GM21390 (cell line): ENCODE measurements at regions not wholly inside any gene's neighbourhood (a gene's known extent, or its start where the extent isn't known, plus 50 kb on each side); places are given as distances from the start of the nearest gene placed in this dataset.
"Not testable (repeated sequence)": the region's sequence is repeated elsewhere in the genome, so short reads cannot be mapped to it uniquely, and the experiment has no call there.

Experiments
- ATAC-seq: cut with Tn5 transposase; IDR thresholded peaks from one replicate; pipeline ENCODE4 v1.9.1; 2021; ENCODE audit not compliant: unreplicated experiment

DNA sequence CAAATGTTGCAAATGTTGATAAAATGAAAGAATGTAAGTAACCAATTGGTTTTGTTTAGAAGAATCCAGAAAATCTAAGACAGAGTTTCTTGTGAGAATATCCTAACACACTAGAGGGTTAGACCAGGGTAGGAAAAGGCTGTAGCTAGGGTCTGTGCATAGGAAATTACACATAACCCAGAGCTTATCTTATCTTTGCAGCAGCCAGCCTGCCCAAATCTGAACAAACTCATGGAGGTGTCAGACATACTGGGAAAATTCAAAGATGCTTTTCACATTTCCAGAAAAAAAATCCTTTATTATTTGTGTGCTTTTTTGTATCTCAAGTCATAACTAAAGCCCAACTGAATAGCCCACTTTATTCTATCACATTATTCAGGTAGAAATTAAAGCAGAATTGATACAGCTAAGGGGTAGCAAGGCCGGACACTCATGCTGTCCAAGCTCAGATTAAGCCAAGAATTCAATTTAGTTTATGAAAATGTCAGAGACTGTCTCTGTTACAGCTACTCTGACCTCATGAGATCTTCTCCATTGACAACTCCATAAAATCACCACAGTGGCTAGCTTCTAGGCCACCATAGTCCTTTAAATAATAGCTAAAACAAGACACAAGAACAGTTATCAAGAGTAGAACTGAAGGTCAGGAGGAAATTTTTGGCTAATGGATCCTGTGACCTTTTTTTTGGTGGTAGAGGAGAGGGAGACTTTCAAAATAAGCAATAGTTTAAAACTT is 169.6 kb upstream of the RASSF8 start:
- ATAC-seq, result no peak

DNA sequence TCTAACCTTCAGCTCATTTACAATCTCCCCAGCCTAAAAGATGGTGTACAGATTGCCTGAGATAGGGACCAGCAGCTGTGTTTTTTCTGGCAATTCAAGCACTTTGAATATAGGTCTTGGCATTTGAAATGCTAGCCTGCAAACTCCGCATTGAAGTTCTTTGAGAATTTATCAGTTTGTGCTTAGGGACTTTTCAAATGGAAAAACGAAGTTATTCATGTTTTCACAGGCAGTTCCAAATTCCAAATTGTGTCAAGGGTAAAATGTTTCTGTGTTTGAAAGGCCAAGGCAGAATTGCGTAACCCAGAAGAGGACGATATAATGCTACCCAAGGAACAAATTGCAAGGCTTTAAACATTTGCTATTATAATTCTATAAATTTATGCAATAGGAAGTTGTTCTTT is 168.9 kb upstream of the RASSF8 start:
- ATAC-seq, result no peak

DNA sequence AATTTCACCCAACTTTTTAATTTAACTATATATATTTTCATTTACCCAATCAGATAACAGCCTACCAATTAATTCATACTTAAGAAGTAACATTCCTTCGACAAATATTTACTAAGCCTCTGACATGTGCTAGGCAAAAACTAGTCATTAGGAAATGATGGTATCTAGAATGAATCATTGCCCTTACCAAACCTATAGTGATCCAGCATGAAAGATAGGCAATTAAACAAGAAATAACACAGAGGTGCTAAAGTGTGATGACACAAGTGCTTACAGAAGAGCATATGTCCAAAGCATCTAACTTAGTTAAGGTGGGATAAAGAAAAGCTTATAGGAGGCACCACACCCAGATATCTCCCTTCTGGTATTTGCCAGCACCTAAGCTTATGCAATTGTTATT is 166.5 kb upstream of the RASSF8 start:
- no peak for ATAC-seq

DNA sequence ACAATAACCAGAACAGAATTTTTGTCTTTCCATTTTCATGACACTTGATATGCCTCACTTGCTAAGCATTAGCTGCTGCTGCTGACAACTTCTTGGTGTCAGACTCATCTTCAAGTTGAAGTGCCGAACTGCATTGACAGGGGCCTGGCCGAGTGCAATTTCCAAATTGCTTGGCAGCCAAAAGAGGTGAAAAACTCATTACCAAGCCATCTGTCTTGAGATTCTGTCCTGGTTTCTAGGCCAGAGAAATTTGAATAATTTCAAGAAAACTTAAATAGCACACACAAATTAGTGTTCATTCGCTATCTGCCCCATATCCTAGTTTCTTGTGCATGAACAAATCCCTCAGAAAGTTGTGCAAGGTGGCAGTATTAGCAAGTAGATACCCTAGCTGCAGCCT is 165.3 kb upstream of the RASSF8 start:
- ATAC-seq, result no peak

DNA sequence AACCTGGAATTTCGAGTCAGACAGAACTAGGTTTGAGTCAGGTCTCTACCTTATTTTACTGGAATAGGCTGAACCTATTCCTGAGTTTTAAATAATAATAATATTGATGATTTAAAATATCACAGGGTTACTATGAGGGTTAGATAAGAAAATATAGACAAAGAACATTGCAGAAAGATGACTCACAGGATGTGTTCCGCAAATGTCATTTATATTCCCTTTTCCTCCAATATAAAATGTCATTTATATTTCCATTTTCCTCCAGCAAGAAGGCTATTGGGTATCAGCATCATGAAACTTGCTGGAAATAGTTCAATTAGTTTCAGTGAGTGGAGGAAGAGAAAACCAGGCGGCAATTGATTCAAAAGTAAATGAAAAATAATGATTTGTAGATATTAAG is 163.9 kb upstream of the RASSF8 start:
- no peak for ATAC-seq

DNA sequence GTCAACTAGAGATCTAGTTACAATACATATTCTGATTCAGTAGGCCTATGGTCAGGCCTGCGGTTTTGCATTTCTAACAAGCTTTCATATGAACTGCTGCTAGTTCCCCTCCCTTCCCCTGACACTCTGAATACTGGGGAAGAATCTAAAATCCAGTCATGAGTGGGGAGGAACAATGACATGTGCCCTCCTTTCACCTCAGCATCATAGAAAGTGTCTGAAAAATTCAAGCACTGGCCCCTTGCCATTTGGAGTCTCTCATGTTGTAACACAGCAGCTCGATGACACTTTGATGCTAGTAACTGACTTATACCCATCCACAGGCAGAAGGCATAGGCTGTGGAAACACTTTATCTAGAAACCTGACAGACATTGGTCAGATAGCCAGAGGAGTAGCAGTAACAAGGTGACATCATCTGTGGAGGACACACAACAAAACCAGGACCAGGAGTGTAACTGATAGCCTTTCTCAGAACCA is 161.9 kb upstream of the RASSF8 start:
- ATAC-seq, result no peak

DNA sequence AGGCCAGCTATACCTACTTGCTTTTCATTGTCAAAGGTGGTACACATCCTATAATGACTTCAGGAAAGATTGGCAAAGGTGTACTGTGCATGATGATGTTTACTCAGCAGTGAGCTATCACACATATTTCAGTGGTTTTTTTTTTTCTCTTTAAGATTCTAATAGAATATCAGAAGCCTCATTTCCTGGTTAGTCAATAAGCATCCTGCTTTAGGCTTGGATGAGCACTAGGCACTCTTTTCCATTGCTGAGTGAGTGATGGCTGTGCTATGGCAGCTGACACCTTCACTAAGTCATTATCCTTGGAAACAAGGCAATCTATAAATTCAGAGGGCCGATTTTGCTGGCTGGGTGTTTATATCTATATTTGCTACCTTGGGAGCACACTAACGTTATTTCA is 161.1 kb upstream of the RASSF8 start:
- ATAC-seq, result no peak

DNA sequence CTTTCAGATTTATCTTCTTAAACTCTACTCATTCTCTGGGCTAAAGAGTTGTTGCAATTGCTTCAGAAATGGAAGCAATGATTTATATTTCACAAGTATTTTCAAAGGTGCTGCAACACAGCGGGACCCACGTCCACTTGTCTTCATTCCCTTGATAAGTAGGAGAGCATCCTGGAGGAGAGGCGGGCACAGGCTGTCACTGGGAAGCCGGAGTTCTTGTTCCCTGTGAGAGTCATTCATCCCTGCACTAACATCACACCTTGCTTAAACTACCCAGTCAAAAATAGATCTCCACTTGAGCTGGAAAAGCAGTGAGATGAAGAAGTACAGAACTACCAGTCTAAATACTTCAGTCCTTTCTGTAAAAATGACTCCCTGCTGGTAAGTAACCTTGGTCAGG is 160.5 kb upstream of the RASSF8 start:
- ATAC-seq, result no peak

DNA sequence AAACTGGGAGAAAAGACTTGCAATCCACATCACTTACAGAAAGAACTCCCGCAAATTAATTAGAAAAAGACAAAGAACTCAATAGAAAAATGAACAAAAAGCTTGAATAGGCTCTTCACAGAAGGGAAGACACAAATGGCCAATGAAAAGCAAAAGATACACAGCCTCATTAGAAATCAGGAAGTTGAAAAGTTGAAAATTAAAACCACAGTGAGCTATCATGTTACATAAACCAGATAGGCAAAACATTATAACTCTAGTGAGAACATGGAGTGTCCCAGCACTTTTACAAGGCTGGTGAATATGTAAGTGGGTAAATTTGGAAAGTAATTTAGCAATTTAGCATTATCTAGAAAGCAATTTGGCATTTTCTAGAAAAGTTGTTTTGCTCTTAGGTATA is 158.4 kb upstream of the RASSF8 start:
- no peak for ATAC-seq

DNA sequence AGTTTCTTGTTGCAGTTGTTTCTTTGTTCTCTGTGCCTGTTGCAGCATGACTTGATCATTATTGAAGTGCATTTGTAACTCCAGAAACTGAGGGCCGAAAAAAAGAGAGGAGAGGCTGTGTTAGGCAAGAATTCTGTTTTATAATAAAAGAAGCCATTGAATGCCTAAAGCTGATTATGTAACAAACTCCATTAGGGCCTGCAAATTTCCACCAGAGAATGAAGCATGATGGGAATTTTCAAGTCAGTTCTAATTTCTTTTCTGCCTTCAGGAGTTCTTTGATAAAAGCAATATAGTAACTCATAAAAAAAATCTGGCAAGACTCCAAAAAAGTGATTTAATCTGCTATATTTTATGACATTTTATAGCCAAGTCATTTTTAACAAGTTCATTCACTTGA is 156.7 kb upstream of the RASSF8 start:
- no peak for ATAC-seq

DNA sequence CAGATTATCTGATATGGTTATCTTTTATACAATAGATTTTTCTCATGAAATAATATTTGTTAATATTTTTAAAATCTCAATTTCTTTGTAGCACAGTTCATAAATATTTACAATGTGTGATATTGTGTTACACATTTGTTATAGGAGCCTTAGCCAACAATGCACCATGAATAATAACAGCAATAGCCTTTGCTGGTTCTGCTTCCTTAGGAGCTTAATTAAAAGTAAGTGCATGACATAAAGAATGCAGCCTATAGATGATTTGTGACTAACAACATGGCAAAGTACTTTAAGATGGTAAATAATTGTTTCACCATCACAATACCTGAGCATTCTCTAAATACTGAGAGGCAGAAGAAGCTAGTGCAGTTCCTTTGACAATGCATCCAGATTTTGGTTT is 156.3 kb upstream of the RASSF8 start:
- ATAC-seq, result no peak

DNA sequence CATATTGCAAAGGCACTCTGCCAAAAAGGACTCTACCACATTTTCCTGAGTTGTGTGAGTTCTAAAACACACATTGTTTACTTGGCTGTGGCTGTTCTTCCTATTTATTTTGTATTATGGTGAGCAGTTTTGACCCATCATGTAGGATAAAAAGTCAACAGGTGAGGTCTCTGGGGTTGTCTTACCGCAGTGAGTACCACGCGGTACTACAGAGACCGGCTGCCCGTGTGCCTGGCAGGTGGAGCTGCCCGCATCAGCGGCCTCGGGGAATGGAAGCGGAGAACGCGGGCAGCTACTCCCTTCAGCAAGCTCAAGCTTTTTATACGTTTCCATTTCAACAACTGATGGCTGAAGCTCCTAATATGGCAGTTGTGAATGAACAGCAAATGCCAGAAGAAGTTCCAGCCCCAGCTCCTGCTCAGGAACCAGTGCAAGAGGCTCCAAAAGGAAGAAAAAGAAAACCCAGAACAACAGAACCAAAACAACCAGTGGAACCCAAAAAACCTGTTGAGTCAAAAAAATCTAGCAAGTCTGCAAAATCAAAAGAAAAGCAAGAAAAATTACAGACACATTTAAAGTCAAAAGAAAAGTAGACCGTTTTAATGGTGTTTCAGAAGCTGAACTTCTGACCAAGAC is 155.3 kb upstream of the RASSF8 start:
- ATAC-seq, result not testable (repeated sequence)

DNA sequence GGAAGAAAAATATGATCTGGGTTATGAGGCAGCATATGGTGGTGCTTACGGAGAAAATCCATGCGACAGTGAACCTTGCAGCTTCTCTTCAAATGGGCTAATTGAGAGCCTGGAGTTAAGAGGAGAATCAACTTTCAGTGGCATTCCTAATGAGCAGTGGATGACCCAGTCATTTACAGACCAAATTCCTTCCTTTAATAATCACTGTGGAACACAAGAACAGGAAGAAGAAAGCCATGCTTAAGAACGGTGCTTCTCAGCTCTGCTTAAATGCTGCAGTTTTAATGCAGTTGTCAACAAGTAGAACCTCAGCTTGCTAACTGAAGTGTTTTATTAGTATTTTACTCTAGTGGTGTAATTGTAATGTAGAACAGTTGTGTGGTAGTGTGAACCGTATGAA is 154.2 kb upstream of the RASSF8 start:
- not testable (repeated sequence) for ATAC-seq

DNA sequence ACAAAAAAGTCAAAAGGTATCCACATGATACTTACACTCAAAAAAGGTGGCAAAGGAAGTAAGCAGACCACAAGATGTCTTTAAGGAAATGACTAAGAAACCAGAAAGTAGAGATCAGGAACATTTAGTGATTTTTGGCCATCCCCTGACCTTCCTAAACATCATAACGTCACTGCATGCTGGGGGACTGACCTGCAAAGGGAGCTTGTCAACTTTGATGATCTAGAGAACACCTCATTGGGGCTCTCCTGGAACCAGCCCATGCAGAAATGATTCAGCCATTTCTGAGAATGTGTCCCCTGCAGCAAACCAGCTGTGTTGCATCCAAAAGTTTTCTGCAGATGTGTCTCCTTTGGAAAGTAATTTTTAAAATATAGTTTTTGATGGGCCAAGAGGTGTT is 152.2 kb upstream of the RASSF8 start:
- ATAC-seq, result no peak

DNA sequence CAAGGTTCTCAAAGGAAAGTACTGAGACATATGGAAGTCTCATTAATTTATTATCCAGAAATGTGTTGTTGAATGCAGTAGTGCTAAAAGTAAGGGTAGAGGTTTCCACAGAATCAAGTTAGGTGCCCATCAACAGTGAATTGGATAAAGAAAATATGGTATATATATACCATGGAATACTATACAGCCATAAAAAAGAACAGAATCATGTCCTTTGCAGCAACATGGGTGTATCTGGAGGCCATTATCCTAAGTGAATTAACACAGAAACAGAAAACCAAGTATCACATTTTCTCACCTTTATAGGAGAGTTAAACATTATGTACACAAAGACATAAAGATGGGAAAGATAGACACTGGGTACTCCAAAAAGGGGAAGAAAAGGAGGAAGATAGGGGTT is 149.9 kb upstream of the RASSF8 start:
- no peak for ATAC-seq

DNA sequence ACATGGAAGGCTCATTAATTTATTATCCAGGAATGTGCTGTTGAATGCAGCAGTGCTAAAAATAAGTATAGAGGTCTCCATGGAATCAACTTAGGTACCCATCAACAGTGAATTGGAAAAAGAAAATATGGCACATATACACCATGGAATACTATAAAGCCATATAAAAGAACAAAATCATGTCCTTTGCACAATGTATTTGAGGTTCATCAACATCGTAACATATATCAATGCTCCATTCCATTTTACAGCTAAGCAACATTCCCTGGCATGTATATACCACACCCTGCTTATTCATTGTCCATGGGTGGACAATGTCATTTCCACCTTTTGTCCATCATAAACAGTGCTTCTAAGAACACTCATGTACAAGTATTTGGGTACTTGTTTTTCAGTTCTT is 147.8 kb upstream of the RASSF8 start:
- ATAC-seq, result no peak

DNA sequence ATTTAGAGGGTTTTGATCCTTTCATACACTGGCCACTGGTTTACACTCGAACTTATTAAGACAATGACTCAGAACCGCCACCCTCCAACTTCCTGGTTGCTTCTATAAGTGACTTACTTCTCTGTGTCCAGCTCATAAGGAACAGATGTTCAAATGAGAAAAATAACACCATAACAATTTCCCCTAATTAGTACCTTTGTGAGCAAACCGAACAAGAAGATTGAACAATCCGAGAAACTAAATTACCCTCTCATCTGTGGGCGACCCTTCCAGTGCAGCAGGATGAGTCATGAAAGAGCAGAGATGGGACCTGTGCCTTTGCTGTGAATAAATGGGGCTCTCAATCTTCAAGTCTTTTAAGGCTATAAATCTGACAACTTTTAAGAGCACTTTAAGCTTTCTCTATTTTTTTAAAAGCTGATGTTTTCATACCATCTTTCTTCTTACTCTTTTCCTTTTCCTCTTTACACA is 146.8 kb upstream of the RASSF8 start:
- ATAC-seq, result no peak

DNA sequence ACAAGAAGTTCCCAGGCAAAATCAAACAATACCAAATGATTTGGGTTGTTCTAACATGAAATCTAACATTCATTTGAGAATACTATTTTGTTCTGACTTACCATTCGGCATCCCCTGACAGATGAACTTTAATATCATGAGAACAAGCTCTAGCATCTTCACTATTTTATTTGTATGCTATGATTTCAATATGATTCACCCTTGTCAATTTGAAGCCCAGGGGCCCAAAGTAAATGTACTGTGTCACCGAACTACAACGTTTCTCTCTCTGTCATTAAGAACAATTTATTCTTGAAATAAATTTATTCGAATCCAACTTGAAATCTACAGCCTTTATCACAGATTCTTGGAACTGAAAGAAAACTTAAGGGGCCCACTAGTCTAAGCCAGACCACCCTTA is 146.2 kb upstream of the RASSF8 start:
- ATAC-seq, result no peak

DNA sequence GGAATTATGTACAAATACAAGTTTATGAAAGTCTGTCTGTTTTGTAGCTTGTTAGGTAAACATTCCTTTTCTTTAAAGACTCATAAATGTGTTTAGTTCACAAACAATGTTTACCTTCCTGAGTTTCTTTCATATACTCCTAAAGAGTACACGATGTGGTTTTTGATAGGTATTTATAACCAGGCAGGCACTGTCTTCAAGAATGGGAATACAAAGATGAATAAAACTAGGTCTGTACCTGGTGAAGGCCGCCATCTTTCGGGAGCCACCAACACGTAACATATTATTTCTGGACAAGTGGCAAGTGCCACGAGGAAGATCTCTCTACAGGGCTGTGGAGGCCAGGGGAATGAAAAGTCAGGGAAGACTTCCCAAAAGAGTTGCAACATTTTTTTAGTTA is 144.6 kb upstream of the RASSF8 start:
- ATAC-seq, result no peak

DNA sequence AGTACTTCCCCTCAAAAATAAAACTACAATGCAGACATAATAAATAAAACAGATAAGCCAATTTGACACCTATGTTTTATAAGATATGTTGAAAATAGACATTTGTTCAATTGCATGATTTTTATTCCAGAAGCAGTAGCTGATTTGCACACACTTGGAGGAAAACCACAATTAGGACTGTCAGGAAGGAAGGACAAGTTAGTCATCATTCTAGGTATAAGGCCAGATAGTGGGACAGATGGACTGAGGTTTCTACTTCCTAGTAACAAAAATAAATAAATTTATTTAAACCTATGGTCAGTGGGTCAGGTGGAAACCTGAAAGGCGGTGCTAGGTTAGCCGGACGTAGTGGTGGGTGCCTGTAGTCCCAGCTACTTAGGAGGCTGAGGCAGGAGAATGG is 141.8 kb upstream of the RASSF8 start:
- no peak for ATAC-seq

DNA sequence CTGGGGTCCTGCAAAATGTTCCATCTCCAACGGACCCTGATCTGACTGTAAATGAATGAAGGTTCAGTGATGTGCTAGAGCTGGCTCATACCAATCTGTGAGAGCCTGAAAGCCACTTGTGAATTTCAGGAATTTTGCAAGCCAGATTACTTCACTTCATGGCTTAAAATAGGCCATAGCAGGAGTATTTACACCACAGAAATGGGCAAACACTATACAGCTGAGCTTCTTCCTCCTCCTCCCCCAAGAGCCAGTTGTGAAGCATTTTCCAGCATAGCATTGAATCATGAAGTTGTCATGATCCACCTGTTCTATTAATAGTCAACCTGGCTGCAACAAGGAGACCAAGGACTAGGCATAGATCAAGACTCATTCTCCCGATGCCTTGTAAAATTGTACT is 141.3 kb upstream of the RASSF8 start:
- ATAC-seq, result no peak

DNA sequence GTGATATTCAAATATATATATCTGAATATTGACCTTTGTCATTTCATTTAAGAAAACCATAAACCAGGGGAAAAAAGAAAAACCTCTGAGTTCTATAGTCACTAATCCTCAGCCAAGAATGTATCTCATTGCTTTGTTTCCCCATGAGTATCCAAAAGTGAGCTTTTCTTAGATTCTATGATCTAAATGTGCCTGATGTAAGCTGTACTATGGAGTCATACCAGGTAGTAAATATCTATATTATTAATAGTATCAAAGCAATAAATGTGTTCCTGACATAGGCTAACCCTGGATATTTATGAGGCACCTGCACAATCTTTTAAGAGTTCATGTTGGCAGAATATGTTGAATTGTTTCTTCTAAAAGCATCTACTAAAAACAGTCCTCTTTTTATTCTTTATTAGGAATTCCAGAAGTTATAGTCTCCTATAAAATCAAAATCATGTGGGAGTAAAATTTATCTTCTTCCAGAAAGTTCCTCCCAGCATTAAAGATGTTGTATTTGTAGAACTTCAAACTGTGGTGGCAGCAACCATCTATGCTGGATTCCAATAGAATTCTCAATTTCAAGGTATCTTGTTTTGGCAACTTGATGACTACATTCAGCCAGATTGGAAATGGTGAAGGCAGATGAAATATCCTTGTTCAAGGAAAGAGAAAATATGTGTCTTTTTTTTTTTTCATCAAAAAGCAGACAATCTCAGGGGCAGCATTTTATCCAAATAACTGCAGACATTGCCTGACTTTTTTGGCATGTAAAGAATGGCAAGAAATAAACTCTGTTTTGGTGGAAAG is 139.7 kb upstream of the RASSF8 start:
- no peak for ATAC-seq
